ENCODE measurements at regions not wholly inside any gene's neighbourhood (a gene's known extent, or its start where the extent isn't known, plus 50 kb on each side); places are given as distances from the start of the nearest gene placed in this dataset.

DNA sequence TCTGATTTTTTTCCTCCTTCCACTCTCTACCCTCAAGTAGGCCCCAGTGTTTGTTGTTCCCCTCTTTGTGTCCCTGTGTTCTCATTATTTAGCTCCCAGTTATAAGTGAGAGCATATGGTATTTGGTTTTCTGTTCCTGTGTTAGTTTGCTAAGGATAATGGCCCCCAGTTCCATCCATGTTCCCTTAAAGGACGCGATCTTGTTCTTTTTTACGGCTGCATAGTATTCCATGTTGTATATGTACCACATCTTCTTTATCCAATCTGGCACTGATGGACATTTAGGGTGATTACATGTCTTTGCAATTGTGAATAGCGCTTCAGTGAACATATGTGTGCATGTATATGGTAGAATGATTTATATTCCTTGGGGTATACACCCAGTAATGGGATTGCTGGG is 54.5 kb upstream of the BTC start:
- no peak overlapping the region for H3K23ac ChIP-seq (ENCODE audit: low read depth, low read length)
- H2AFZ ChIP-seq (replicated peaks; ENCODE audit: low read length, poor library complexity): no peak overlapping the region
- no peak overlapping the region for H4K5ac ChIP-seq (ENCODE audit: low read depth, low read length)
- no peak overlapping the region for H3K4me3 ChIP-seq (ENCODE audit: insufficient read depth, low read depth, low read length)
- intact Hi-C loops (cut with micrococcal nuclease) (loop anchor here (1.0 kb wide), 1 partner anchor 57 kb away; no protein-coding TSS in a partner anchor), in situ Hi-C loops (cut with MboI; ENCODE audit: low sequenced_read_pairs) (no loop called here), dilution Hi-C loops (cut with HindIII; ENCODE audit: low sequenced_read_pairs, unreplicated experiment) (no loop called here)
- TF ChIP-seq BHLHE40 (IDR thresholded peaks at IDR 0.05; ENCODE audit: low read depth, low read length) (no peak), MXI1 (IDR thresholded peaks at IDR 0.05; ENCODE audit: borderline replicate concordance, low read depth, low read length) (no peak), MAFK (IDR thresholded peaks at IDR 0.05; ENCODE audit: low read depth, low read length) (no peak), SMC3 (IDR thresholded peaks at IDR 0.05; ENCODE audit: low read depth, low read length) (no peak), CEBPB (IDR thresholded peaks at IDR 0.05; ENCODE audit: low read depth, low read length) (no peak), POLR2A (IDR thresholded peaks at IDR 0.05; ENCODE audit: low read depth, low read length) (no peak), CHD1 (IDR thresholded peaks at IDR 0.05; ENCODE audit: low read depth, low read length) (no peak), MAZ (IDR thresholded peaks at IDR 0.05; ENCODE audit: borderline replicate concordance, low read depth, low read length) (no peak), NFE2L2 (IDR thresholded peaks at IDR 0.05; ENCODE audit: low read depth, low read length) (no peak)
- TF ChIP-seq, protein P1, sequence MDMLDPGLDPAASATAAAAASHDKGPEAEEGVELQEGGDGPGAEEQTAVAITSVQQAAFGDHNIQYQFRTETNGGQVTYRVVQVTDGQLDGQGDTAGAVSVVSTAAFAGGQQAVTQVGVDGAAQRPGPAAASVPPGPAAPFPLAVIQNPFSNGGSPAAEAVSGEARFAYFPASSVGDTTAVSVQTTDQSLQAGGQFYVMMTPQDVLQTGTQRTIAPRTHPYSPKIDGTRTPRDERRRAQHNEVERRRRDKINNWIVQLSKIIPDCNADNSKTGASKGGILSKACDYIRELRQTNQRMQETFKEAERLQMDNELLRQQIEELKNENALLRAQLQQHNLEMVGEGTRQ (IDR thresholded peaks at IDR 0.05; ENCODE audit: low read depth, low read length): no peak
- TF ChIP-seq, protein P2, sequence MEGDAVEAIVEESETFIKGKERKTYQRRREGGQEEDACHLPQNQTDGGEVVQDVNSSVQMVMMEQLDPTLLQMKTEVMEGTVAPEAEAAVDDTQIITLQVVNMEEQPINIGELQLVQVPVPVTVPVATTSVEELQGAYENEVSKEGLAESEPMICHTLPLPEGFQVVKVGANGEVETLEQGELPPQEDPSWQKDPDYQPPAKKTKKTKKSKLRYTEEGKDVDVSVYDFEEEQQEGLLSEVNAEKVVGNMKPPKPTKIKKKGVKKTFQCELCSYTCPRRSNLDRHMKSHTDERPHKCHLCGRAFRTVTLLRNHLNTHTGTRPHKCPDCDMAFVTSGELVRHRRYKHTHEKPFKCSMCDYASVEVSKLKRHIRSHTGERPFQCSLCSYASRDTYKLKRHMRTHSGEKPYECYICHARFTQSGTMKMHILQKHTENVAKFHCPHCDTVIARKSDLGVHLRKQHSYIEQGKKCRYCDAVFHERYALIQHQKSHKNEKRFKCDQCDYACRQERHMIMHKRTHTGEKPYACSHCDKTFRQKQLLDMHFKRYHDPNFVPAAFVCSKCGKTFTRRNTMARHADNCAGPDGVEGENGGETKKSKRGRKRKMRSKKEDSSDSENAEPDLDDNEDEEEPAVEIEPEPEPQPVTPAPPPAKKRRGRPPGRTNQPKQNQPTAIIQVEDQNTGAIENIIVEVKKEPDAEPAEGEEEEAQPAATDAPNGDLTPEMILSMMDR (conservative IDR thresholded peaks at IDR 0.05; ENCODE audit: low read depth, low read length): no peak
- no peaks in the 10 kb centered on the region for H4K20me1 ChIP-seq (ENCODE audit: insufficient read depth, low read length)
- no peak overlapping the region for H3K14ac ChIP-seq (replicated peaks; ENCODE audit: low read depth, low read length)
- H2AK5ac ChIP-seq (ENCODE audit: low read depth, low read length): no peak overlapping the region
- no CpG with 5 or more reads among the region's 4 CpGs for WGBS, 2 experiments (ENCODE audit: extremely low coverage in 2 of 2, insufficient read length in 1 of 2)
- H3K56ac ChIP-seq (ENCODE audit: extremely low read depth, insufficient read depth, low read length): no peak overlapping the region
- no peak overlapping the region for H3K4ac ChIP-seq (ENCODE audit: low read depth, low read length)
- no peak overlapping the region for H4K8ac ChIP-seq (ENCODE audit: low read depth in 2 of 2, low read length in 2 of 2)
- H2BK5ac ChIP-seq (ENCODE audit: low read depth, low read length, poor library complexity, severe bottlenecking): no peak overlapping the region
- H3K79me1 ChIP-seq (ENCODE audit: low read depth in 1 of 2, low read length in 2 of 2): no peaks in the 10 kb centered on the region
- H3K18ac ChIP-seq (ENCODE audit: low read depth, low read length): no peak overlapping the region
- POLR2A ChIA-PET (ENCODE audit: unreplicated experiment): no interaction called here
- H3K9me1 ChIP-seq (ENCODE audit: insufficient read depth, low read length): no peaks in the 10 kb centered on the region
- no peak overlapping the region for H2BK20ac ChIP-seq (ENCODE audit: low read depth, low read length)
- no peak overlapping the region for H2AK9ac ChIP-seq (replicated peaks; ENCODE audit: low read depth, low read length, poor library complexity)
- no peak overlapping the region for H3K9ac ChIP-seq (ENCODE audit: low read depth, low read length)
- no peaks in the 10 kb centered on the region for H3K4me1 ChIP-seq (ENCODE audit: control insufficient read depth, insufficient read depth, low read length)
- no peaks in the 10 kb centered on the region for H3K36me3 ChIP-seq (ENCODE audit: control insufficient read depth, insufficient read depth, low read length)
- CTCF ChIA-PET: no interaction called here
- H2BK120ac ChIP-seq (ENCODE audit: low read depth, low read length): no peak overlapping the region
- no peak overlapping the region for H2BK15ac ChIP-seq (ENCODE audit: low read depth, low read length)
- BruUV-seq (replicated peaks): no TSS peak
- H3K9me3 ChIP-seq (ENCODE audit: control insufficient read depth, insufficient read depth, low read length): no peaks in the 10 kb centered on the region
- no peak for DNase-seq
- no peak overlapping the region for H3K4me2 ChIP-seq (ENCODE audit: low read depth, low read length)
- H3K27ac ChIP-seq (ENCODE audit: insufficient read depth, low read length): no peak overlapping the region
- no peak overlapping the region for H4K91ac ChIP-seq (ENCODE audit: insufficient read depth, low read depth, low read length)
- no peaks in the 10 kb centered on the region for H3K27me3 ChIP-seq (ENCODE audit: control insufficient read depth, insufficient read depth, low read length)
- ATAC-seq (ENCODE audit: low read depth): no peak
